HCT116 (cell line): ENCODE measurements at regions not wholly inside any gene's neighbourhood (a gene's known extent, or its start where the extent isn't known, plus 50 kb on each side); places are given as distances from the start of the nearest gene placed in this dataset.

Experiments
- ATAC-seq: fragments of 200-7000 bp; cut with Tn5 transposase; 2 replicates; pipeline ENCODE4 v1.9.1; 2020; ENCODE audit warnings: mild to moderate bottlenecking, moderate library complexity
- BruUV-seq: library from RNA; stranded (reverse); fragments of 400-500 nt; replicated peaks from 2 replicates; lab custom pipeline; 2021; lab: Mats Ljungman, UMichigan
- CTCF ChIA-PET: fragments of 300-600 bp; sonication (Branson Sonifier 250); formaldehyde crosslinking; loops from one replicate; lab custom pipeline; 2021; ENCODE audit warnings: antibody characterized with exemption; lab: Charles Lee
- POLR2A ChIA-PET: fragments of 300-600, 350-600 bp; sonication (Branson Sonifier 250); formaldehyde crosslinking; loops from one replicate; lab custom pipeline; 2021; ENCODE audit warnings: antibody characterized with exemption; lab: Charles Lee
- RAD21 ChIA-PET, 2 experiments: fragments of 300-600 bp; sonication (Branson Sonifier 250); formaldehyde crosslinking; loops; one replicate each; lab custom pipeline; 2023; ENCODE audit warnings: low total read pairs in 2 of 2; ENCODE audit not compliant: uncharacterized antibody in 2 of 2, unreplicated experiment in 2 of 2, low non-redundant PET in 1 of 2; lab: Charles Lee
- DNase-seq: peaks from one replicate; pipeline ENCODE4 v3.0.0-alpha.2; 2010; ENCODE audit warnings: low read depth, low spot score
- H2AFZ ChIP-seq: fragments of 200-600 bp; shearing (Covaris generic), sonication (generic); 2 replicates; pipeline ENCODE4 v1.6.1; 2017; ENCODE audit warnings: low read depth, mixed run types, mixed read lengths, antibody characterized with exemption, low read length; ENCODE audit not compliant: poor library complexity, severe bottlenecking
- H3K27ac ChIP-seq: 2 replicates; pipeline ENCODE4 v1.5.1; 2012; ENCODE audit warnings: low read depth, low read length
- H3K27me3 ChIP-seq: fragments of 200-600 bp; sonication (generic); 2 replicates; pipeline ENCODE4 v1.6.1; 2016; ENCODE audit warnings: mixed run types, low read length, mixed read lengths; ENCODE audit not compliant: insufficient read depth
- H3K36me3 ChIP-seq, 2 experiments: fragments of 200-500 bp in 1 of 2; fragments of 200-600 bp in 1 of 2; sonication (Bioruptor generic) in 1 of 2; sonication (generic) in 1 of 2; 2 replicates each; pipeline versions ENCODE4 v1.5.1 to v1.6.1; 2014 to 2016; ENCODE audit warnings: low read length in 2 of 2, inconsistent platforms in 1 of 2, mixed read lengths in 1 of 2, mixed run types in 1 of 2; ENCODE audit not compliant: insufficient read depth in 2 of 2, control insufficient read depth in 1 of 2
- H3K4me1 ChIP-seq, 2 experiments: fragments of 200-600 bp in 1 of 2; sonication (generic) in 1 of 2; 2 replicates each; pipeline versions ENCODE4 v1.5.1 to v1.6.1; 2012 to 2017; ENCODE audit warnings: low read length in 2 of 2, inconsistent platforms in 1 of 2, mild to moderate bottlenecking in 1 of 2, mixed read lengths in 1 of 2, mixed run types in 1 of 2, moderate library complexity in 1 of 2; ENCODE audit not compliant: insufficient read depth in 2 of 2, control insufficient read depth in 1 of 2
- H3K4me2 ChIP-seq: fragments of 200-600 bp; sonication (generic); 2 replicates; pipeline ENCODE4 v1.6.1; 2017; ENCODE audit warnings: mixed run types, low read length, mixed read lengths
- H3K4me3 ChIP-seq, 2 experiments: fragments of 200-600 bp in 1 of 2; sonication (generic) in 1 of 2; replicated peaks in 1 of 2; 2 replicates each; pipeline ENCODE4 v1.5.1; 2011 to 2016; ENCODE audit warnings: low read length in 2 of 2, control low read depth in 1 of 2, low read depth in 1 of 2, mild to moderate bottlenecking in 1 of 2, mixed read lengths in 1 of 2, mixed run types in 1 of 2
- H3K79me2 ChIP-seq: fragments of 200-600 bp; sonication (generic); 2 replicates; pipeline ENCODE4 v1.6.1; 2017; ENCODE audit warnings: mild to moderate bottlenecking, mixed run types, low read length, moderate library complexity, mixed read lengths; ENCODE audit not compliant: insufficient read depth
- H3K9ac ChIP-seq: fragments of 200-600 bp; sonication (generic); 2 replicates; pipeline ENCODE4 v1.6.1; 2016; ENCODE audit warnings: low read length, mixed read lengths
- H3K9me2 ChIP-seq: fragments of 200-600 bp; sonication (generic), shearing (Covaris generic); 2 replicates; pipeline ENCODE4 v1.6.1; 2017; ENCODE audit warnings: mixed run types, mild to moderate bottlenecking, moderate library complexity; ENCODE audit not compliant: insufficient read depth
- H3K9me3 ChIP-seq, 2 experiments: fragments of 200-500 bp in 1 of 2; fragments of 200-600 bp in 1 of 2; sonication (Bioruptor generic) in 1 of 2; sonication (generic) in 1 of 2; 2 replicates each; pipeline ENCODE4 v1.6.1; 2014 to 2017; ENCODE audit warnings: low read length in 2 of 2, mixed read lengths in 2 of 2, inconsistent platforms in 1 of 2, low read depth in 1 of 2, mild to moderate bottlenecking in 1 of 2, mixed run types in 1 of 2, moderate library complexity in 1 of 2; ENCODE audit not compliant: control insufficient read depth in 1 of 2, insufficient read depth in 1 of 2
- H4K20me1 ChIP-seq: fragments of 200-600 bp; sonication (generic), shearing (Covaris generic); 2 replicates; pipeline ENCODE4 v1.6.1; 2017; ENCODE audit warnings: mixed run types, mild to moderate bottlenecking, moderate library complexity; ENCODE audit not compliant: insufficient read depth
- CBX3 ChIP-seq: IDR thresholded peaks from 2 replicates; pipeline ENCODE4 v1.6.1; 2012; ENCODE audit warnings: low read depth
- CEBPB ChIP-seq: IDR thresholded peaks from 2 replicates; pipeline ENCODE4 v1.6.1; 2012; ENCODE audit warnings: low read depth
- EGR1 ChIP-seq: IDR thresholded peaks from 2 replicates; pipeline ENCODE4 v1.6.1; 2012; ENCODE audit warnings: low read depth
- EZH2 ChIP-seq: fragments of 200-600 bp; sonication (generic); IDR thresholded peaks from 2 replicates; pipeline ENCODE4 v1.6.1; 2017; ENCODE audit warnings: antibody characterized with exemption, mixed run types
- EZH2phosphoT487 ChIP-seq: fragments of 200-600 bp; IDR thresholded peaks from 2 replicates; pipeline ENCODE4 v1.6.1; 2018; ENCODE audit warnings: antibody characterized with exemption, borderline replicate concordance
- MAX ChIP-seq: IDR thresholded peaks from 2 replicates; pipeline ENCODE4 v1.6.1; 2012
- POLR2AphosphoS5 ChIP-seq: IDR thresholded peaks from 2 replicates; pipeline ENCODE4 v1.6.1; 2011; ENCODE audit warnings: mild to moderate bottlenecking, low read depth, low read length, moderate library complexity
- RAD21 ChIP-seq: IDR thresholded peaks from 2 replicates; pipeline ENCODE4 v1.6.1; 2012; ENCODE audit warnings: low read depth, mild to moderate bottlenecking
- SP1 ChIP-seq: IDR thresholded peaks from 2 replicates; pipeline ENCODE4 v1.6.1; 2012; ENCODE audit warnings: low read depth
- SRF ChIP-seq: IDR thresholded peaks from 2 replicates; pipeline ENCODE4 v1.6.1; 2012; ENCODE audit warnings: low read depth
- TCF7L2 ChIP-seq: IDR thresholded peaks from 2 replicates; pipeline ENCODE4 v1.7.0; 2011; ENCODE audit warnings: borderline replicate concordance, inconsistent platforms; ENCODE audit not compliant: insufficient read depth, insufficient read length; ENCODE audit errors: extremely low read depth
- YY1 ChIP-seq: IDR thresholded peaks from 2 replicates; pipeline ENCODE4 v1.6.1; 2011; ENCODE audit warnings: low read length, low read depth, moderate library complexity, mild to moderate bottlenecking; ENCODE audit not compliant: insufficient replicate concordance; ENCODE audit errors: extremely low read depth
- ZFX ChIP-seq: fragments of 450-650 bp; IDR thresholded peaks from 2 replicates; pipeline ENCODE4 v1.6.1; 2017
- ZNF274 ChIP-seq: fragments of 200-500 bp; sonication (Bioruptor generic); IDR thresholded peaks from 2 replicates; pipeline ENCODE4 v1.6.1; 2014; ENCODE audit warnings: mild to moderate bottlenecking, low read depth, low read length, inconsistent platforms
- intact Hi-C: fragments of 100-400 bp; cut with micrococcal nuclease; formaldehyde crosslinking; loops from 2 replicates; pipeline ENCODE4 v1.10.0; 2022
- TF ChIP-seq, protein P1 (sequence below): IDR thresholded peaks from 2 replicates; pipeline ENCODE4 v1.6.1; 2011; ENCODE audit warnings: mild to moderate bottlenecking, low read length, moderate library complexity; ENCODE audit not compliant: insufficient replicate concordance; ENCODE audit errors: extremely low read depth
- TF ChIP-seq, protein P2 (sequence below): IDR thresholded peaks from 2 replicates; pipeline ENCODE4 v1.6.1; 2012
- TF ChIP-seq, protein P3 (sequence below): IDR thresholded peaks from 2 replicates; pipeline ENCODE4 v1.6.1; 2012; ENCODE audit warnings: low read depth

- no peaks in the 10 kb centered on the region for H3K27me3 ChIP-seq
- no peaks in the 10 kb centered on the region for H4K20me1 ChIP-seq
- no peak overlapping the region for H2AFZ ChIP-seq
- no peak for TF ChIP-seq SP1
- TF ChIP-seq TCF7L2, result no peak
- TF ChIP-seq POLR2AphosphoS5, result no peak
- no peak for TF ChIP-seq EZH2phosphoT487
- no peak for TF ChIP-seq CBX3
- TF ChIP-seq RAD21, result no peak
- no peak for TF ChIP-seq CEBPB
- TF ChIP-seq EGR1, result no peak
- no peak for TF ChIP-seq EZH2
- no peak for TF ChIP-seq SRF
- TF ChIP-seq, all 23 proteins: peak for 0
- H3K9ac ChIP-seq, result no peak overlapping the region
- no peaks in the 10 kb centered on the region for H3K9me2 ChIP-seq
- intact Hi-C loops, result no loop called here
- ATAC-seq, result no peak
- no TSS peak for BruUV-seq
- CTCF ChIA-PET, result no interaction called here
- H3K4me3 ChIP-seq, result no peak overlapping the region
- RAD21 ChIA-PET, result no interaction called here
- no peak for DNase-seq
- no peaks in the 10 kb centered on the region for H3K9me3 ChIP-seq
- H3K4me2 ChIP-seq, result no peak overlapping the region
- H3K36me3 ChIP-seq, result no peaks in the 10 kb centered on the region
- POLR2A ChIA-PET, result no interaction called here
- H3K79me2 ChIP-seq, result no peaks in the 10 kb centered on the region
- no peak overlapping the region for H3K27ac ChIP-seq
- H3K4me1 ChIP-seq, result no peaks in the 10 kb centered on the region
Observed at GRCh38 chr4:27910227-27910626, 1049.6 kb downstream of the STIM2 start.

DNA sequence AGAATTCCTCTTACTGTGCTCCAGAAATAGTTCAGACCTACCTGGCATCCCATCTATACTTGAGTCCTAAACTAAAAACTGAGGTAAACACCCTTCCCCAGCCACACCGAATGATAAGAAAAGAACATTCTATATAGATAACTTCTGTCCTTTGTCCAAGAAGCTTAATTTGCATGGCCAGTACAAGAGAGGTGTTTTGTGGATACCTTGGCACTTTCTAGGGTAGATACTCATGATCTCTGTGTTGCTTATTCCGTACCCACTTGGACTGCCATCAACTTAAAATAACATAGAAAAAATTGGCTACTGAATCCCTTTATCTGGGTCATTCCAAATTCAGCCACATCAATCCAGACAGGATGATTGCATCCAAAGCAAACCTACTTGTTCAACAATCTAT is 1050.4 kb downstream of the STIM2 start:
- H3K27me3 ChIP-seq, result no peaks in the 10 kb centered on the region
- H3K4me1 ChIP-seq, result no peaks in the 10 kb centered on the region
- no TSS peak for BruUV-seq
- CTCF ChIA-PET, result no interaction called here
- POLR2A ChIA-PET, result no interaction called here
- RAD21 ChIA-PET, result no interaction called here
- H3K4me2 ChIP-seq, result no peak overlapping the region
- no peaks in the 10 kb centered on the region for H3K9me2 ChIP-seq
- intact Hi-C loops, result no loop called here
- no peak overlapping the region for H2AFZ ChIP-seq
- H4K20me1 ChIP-seq, result no peaks in the 10 kb centered on the region
- no peak overlapping the region for H3K27ac ChIP-seq
- H3K4me3 ChIP-seq, result no peak overlapping the region
- no peaks in the 10 kb centered on the region for H3K79me2 ChIP-seq
- no peak overlapping the region for H3K9ac ChIP-seq
- ATAC-seq (no peak), DNase-seq (no peak)
- no peaks in the 10 kb centered on the region for H3K36me3 ChIP-seq
- H3K9me3 ChIP-seq, result no peaks in the 10 kb centered on the region
- TF ChIP-seq, protein P1, sequence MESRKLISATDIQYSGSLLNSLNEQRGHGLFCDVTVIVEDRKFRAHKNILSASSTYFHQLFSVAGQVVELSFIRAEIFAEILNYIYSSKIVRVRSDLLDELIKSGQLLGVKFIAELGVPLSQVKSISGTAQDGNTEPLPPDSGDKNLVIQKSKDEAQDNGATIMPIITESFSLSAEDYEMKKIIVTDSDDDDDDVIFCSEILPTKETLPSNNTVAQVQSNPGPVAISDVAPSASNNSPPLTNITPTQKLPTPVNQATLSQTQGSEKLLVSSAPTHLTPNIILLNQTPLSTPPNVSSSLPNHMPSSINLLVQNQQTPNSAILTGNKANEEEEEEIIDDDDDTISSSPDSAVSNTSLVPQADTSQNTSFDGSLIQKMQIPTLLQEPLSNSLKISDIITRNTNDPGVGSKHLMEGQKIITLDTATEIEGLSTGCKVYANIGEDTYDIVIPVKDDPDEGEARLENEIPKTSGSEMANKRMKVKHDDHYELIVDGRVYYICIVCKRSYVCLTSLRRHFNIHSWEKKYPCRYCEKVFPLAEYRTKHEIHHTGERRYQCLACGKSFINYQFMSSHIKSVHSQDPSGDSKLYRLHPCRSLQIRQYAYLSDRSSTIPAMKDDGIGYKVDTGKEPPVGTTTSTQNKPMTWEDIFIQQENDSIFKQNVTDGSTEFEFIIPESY, result no peak
- TF ChIP-seq YY1 (no peak), MAX (no peak), TCF7L2 (no peak), CEBPB (no peak), ZFX (no peak), RAD21 (no peak), ZNF274 (no peak)
- TF ChIP-seq, protein P2, sequence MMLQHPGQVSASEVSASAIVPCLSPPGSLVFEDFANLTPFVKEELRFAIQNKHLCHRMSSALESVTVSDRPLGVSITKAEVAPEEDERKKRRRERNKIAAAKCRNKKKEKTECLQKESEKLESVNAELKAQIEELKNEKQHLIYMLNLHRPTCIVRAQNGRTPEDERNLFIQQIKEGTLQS, result no peak
- TF ChIP-seq, protein P3, sequence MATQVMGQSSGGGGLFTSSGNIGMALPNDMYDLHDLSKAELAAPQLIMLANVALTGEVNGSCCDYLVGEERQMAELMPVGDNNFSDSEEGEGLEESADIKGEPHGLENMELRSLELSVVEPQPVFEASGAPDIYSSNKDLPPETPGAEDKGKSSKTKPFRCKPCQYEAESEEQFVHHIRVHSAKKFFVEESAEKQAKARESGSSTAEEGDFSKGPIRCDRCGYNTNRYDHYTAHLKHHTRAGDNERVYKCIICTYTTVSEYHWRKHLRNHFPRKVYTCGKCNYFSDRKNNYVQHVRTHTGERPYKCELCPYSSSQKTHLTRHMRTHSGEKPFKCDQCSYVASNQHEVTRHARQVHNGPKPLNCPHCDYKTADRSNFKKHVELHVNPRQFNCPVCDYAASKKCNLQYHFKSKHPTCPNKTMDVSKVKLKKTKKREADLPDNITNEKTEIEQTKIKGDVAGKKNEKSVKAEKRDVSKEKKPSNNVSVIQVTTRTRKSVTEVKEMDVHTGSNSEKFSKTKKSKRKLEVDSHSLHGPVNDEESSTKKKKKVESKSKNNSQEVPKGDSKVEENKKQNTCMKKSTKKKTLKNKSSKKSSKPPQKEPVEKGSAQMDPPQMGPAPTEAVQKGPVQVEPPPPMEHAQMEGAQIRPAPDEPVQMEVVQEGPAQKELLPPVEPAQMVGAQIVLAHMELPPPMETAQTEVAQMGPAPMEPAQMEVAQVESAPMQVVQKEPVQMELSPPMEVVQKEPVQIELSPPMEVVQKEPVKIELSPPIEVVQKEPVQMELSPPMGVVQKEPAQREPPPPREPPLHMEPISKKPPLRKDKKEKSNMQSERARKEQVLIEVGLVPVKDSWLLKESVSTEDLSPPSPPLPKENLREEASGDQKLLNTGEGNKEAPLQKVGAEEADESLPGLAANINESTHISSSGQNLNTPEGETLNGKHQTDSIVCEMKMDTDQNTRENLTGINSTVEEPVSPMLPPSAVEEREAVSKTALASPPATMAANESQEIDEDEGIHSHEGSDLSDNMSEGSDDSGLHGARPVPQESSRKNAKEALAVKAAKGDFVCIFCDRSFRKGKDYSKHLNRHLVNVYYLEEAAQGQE, result no peak
